Renal pelvis (tissue), 1 donor: ENCODE measurements at regions not wholly inside any gene's neighbourhood (a gene's known extent, or its start where the extent isn't known, plus 50 kb on each side); places are given as distances from the start of the nearest gene placed in this dataset.

Experiments used
- DNase-seq: peaks from one replicate; pipeline ENCODE4 v3.0.0-alpha.2; 2013

DNA sequence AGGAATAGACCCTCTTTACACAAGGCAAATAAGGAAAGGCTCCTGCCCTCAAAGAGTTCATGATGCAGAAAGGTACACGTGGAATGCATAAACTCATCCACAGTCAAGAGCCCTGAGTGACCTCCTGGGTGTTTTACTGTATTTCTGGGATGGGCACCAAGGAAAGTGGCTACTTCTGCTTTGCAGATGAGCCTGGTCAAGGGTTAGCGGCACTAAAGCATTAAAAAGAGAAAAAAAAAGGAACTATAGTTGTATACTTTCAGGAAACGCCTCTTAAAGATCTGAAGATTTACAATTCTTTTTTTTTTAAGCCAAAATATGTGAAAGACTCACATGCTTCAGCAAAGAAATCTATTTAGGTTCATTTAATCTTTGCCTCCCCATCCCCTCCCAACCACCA is 366.2 kb upstream of the PDE4D start:
- no peak for DNase-seq

DNA sequence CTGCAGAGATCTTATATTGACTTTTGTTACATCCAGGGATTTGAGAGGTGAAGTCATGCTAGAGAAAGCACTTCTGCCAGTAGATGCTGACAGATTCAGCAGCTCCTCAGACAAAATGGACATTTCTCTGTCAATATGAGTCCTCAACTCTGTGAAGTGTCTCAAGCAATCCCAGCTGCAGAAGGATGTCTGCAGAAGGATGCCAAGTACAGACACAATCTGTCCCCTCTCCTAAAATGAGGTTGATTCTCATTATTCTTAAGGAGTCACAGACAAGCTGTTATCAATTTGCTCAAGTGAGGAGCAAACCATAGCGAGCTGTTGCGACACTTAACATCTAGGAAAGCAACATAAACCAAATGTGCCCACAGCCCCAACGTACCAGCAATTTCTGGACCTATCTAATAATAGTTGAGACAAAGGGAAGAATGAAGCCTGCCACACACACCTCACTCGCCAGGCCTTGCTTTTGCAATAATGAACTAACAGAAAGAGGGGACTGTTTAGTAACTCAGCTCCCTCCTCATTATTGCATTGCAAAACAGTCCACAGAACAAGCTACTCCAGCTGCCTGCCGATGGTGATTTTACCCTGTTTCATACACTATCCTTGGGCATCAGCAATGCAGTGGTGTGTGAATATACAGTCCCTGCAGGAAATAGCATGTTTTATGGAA is 364.2 kb upstream of the PDE4D start:
- no peak for DNase-seq

DNA sequence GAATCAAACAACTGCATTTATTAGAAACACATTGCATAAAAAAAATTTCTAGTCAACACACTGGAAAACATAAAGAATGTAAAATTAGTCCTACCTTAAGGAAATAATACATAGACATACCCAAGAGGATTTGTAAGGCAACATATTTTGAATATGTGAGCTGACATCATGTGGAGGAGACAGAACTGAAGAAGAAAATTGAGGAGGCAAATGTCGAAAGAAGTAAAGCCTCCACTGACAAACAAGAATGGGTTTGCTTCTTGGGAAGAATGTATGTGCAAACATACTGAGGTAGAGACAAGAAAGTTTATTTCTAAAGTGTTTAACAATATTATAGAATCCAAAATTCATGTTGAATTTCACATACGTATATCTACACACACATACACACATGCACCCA is 363.0 kb upstream of the PDE4D start:
- DNase-seq = no peak

DNA sequence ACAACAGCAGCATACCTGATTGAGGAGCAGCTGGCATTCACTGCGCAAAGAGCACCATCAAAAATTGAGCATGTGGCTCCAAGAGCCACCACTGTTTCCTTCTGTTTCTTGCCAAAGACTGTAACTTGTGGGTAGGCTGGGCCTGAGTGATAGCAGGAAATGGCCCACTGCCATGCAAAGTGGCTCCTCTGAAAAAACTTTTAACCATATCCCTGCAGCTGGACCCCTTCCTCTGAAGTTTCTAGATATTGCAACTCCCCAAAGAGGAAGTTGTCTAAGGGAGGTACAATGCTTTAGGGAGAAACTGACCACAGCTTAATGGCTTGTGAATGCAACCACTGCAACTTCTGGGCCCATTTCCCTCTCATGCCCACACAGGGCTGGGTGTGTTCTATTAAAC is 355.4 kb upstream of the PDE4D start:
- DNase-seq = no peak

DNA sequence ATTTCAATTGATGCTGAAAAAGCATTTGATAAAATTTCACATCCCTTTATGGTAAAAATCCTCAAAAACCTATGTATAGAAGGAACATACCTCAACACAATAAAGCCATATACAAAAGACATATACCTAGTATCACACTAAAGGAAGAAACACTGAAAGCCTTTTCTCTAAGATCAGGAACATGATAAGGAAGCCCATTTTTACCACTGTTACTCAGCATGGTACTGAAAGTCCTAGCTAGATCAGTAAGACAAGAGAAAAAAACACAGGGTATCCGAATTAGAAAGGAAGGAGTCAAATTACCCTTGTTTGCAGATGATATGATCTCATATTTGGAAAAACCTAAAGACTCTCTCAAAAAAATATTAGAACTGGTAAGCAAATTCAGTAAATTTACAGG is 350.2 kb upstream of the PDE4D start:
- DNase-seq = no peak

DNA sequence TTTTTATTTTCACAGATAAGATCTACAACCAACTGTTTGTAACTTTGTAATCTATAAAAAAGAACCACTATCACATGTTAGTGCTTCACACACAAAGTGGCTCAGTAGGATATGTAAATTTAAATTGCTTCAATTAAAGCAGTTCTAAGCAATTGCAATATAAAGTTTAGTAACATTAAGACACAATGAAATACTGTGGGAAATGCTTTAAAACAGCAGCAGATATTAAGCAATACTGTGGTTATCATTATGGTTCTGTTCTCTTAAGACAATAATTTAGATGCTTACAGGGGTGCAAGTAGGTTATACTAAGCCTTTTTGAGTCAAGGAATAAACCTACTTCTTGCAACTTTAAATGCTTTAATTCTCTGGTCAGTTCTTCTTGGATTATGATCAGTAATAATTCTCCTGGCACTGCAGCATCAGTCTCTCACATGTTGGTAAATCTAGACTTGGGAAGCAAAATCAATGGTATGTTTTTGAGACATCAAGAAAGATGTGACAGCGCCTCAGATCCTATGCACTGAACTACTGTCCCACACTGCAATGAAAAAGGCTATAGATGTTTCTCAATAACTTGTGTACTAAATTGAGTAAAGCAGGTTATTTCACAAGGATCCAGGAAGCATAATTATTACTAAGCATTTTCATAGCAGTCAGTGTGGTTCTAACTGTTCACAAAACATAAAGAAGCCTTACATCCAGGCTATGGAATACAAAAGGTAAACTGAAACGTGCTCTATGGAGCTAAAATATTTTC is 338.7 kb upstream of the PDE4D start:
- no peak for DNase-seq

DNA sequence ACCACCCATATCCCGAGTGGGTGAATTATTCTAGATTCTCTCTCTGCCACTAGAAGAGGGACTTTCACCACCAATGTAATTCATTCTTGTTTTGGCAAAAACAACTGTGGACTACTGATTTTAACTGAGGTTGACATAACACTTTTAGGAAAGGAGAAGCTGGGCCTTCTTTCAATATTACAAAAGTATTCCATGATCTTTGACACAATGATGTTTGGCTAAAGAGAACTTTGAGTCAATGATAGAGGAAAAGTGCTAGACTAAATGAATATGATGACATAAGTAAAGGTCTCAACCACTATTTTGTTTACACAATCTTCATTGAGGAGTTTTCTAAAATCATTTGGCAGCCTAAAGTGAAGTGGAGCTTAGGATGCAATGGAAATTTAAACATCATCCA is 336.9 kb upstream of the PDE4D start:
- no peak for DNase-seq

DNA sequence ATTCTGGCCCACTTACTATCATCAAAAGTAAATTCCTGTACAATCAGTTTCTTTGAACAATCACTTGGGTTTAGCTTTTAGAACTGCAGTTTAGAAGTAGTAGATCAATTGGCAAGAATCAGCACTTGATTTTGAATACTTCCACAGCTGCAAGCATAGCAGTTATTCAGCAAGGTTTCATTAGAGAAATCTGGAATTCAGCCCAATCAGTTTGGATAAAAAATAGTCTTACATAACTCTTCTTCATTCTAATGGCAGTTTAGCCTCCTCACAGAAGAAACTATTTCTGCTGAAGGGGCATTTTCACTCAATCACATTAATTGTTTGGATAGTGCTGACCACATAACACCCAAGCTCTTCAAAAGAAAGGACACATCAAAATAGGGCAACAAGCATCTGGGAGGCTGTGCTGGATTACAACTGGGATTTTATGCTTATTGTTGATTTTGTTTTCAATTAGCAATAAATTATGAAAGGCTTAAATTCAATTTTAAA is 336.2 kb upstream of the PDE4D start:
- DNase-seq = no peak

DNA sequence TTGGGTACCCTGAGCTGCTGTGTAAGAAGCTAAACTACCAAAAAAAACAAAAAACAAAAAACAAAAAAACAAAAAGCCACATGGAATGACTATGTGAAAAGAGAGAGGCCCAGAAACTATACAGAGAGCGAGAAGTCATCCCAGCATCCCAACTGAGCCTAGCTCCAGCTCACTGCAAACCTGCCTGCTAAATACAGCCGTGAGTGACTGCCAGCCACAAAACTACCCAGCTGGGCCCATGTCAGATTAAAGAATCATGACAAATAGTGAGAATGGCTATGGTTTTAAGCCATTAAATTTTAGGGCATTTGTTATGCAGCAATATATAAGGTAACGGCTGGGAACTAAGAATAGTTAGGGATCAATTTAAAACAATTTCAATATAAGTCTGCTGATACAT is 335.1 kb upstream of the PDE4D start:
- DNase-seq = no peak

DNA sequence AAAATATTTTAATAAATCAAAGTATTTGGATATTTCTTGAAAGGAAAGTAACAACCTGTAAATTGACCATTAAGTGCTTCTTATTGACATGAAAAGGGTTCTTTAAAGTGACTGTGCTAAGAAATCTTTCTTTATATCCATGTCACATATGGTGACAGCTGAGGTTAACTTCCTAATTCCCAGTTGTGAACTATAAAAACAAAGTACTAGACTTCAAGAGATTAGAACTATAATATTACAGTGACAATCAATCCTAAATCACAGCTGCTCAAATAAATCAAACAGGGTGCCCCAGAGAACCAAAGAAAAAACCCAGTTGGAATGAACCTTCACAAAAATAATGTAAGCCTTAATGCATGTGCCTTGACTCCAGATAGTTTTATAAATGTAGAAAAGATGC is 332.6 kb upstream of the PDE4D start:
- no peak for DNase-seq

DNA sequence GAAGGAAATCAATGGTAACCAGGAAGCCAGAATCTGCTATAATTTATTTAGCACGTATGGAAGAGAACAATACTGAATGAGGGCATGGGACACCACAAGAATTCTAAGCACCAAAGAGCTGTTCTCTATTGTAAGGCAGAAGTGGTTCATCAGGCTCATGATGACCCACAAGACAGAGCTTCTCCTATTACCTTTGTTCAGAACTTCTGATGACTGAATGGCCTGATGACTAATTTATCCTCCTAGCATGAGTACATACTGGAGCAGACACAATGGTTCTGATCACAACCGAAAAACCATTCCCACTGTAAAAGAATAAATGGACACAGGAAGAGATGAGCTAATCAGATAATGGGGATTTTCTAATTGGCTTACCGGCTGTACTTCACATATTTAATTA is 329.8 kb upstream of the PDE4D start:
- no peak for DNase-seq

DNA sequence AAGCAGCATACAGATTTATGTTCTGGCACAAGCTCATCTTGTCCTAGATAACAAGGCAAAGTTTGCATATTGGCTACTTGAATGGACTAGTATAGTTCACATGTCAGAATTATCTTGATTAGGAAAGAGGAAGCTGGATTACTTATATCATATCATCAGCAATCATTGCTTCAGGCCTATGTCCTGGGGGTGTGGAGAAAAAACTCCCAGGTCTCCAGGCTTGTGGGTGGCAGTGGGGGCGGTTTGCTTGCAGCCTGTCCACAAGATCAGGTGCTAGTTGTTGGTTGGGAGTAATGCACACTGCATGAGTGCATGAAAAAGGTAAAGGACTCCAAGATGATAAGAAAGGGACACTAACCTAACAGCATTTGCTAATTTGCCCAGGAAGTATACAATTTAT is 326.4 kb upstream of the PDE4D start:
- no peak for DNase-seq

DNA sequence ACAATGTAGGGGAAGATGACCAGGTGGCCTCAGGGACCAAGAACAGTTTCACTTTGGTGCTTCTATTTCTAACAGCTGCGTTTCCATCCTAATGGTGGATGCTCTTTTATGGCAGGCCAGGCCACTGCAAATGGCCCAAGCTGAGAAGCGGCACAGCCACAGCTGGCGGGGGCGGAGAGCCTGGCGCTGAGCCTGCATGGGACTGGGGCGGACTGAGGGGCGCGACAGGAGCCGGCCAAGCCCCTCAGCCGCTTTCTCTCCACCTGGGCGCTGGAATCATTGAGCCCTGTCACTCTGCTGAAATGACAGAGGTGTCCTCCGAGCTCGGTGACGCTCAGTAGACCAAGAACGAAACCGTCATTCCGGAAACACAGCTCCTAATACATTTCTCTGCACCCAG is 317.3 kb upstream of the PDE4D start:
- DNase-seq = no peak

DNA sequence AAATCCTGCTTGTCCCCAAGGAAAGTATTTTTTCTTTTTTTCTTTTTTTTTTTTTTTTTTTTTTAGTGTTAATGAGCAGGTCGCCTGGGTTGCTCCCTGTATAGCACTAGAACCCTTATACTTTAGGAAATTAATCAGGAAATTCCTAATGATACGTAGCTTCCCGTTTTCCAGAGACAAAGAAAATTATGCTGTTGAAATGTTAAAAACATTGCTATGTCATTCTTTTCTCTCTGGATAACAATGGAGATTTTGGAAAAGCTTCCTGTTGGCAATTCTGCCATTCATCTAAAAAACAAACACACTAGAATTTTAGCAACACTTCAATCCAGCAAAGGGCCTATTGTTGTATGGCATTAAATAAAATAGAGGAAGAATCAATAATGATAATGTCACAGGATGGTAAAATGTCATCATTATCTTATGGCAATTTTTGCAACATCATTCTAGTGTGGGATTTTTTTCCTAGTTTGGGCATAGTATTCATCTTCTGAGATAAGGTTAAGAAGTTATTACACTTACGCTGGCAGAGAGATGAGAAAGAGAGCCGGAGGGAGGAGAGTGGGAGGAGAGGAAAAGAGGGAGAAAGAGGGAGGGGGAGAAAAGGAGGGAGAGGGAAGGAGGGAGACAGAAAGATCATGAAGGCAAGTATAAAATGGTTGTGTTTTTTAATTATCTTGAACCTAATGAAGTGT is 315.8 kb upstream of the PDE4D start:
- no peak for DNase-seq

DNA sequence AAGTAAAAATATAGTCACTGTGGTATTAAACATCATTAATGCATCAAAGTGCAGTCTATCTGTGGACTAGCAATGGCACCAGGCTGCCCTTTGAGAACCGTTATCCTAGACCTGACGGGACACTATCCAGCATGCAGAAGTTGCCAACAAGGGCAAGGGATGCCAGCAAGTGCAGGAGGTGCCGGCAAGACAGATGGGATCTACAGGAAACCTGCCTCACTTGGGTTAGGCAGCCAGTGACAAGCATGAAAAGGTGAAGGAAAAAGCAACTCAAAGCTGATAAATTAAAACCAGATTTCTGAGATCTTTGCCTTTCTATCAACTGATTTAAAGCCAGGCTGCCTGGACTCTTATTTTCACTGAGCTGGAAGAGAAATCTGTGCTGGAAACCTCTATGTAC is 315.2 kb upstream of the PDE4D start:
- DNase-seq = no peak

DNA sequence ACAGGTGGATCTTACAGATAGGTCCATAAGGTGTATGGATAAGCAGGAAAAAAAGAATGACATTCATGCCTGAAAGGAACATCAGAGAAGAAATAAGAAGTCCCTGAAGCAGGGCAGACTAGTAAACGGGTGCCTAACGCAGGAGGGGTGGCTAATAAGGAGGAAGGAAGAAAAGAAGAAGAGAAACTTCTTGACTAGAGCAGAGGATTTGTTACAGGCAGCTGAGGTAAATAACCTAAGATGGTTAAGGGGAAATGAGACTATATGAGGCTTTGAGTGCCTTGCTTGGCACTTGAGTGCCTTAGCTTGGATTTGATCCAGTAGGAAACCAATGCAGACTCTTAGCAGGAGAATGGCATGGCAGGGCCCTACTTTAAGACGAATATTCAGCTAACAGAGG is 313.5 kb upstream of the PDE4D start:
- no peak for DNase-seq

DNA sequence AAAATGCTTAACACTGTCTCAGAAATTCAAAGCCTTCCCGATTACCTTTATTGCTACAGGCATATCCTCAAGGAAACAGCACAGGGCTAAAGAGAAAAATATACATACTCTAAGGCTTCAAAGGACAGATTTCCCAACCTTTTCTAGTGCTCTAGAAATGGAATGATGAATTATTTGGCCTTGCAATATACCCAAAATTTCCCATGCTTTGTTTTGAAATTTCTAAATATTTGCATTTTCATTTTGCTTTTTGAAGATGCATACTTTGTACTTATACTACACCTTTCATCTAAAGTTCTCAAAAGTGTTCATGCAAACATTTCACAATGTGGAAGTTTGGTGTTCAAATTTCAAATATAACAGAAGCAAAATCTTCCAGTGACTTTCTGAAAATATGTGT is 312.7 kb upstream of the PDE4D start:
- no peak for DNase-seq

DNA sequence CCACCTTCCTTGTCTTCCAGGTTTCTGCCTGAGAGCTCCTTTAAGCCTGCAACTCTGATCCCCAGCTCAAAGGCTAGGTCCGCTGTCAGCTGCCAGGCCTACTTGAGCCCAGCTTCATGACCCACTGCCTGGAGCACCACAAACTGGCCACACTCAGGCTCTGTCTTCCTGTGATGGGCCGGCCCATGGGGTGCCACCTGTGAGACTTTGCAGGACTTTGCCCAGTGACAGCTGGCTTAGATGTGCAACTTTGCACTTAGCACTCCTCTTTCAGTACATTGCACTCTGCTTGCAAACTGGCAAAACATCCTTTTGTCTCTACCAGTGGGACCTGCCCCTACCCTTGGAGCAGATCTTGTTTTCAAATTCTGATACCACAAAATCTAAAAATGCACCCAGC is 311.5 kb upstream of the PDE4D start:
- DNase-seq = no peak

DNA sequence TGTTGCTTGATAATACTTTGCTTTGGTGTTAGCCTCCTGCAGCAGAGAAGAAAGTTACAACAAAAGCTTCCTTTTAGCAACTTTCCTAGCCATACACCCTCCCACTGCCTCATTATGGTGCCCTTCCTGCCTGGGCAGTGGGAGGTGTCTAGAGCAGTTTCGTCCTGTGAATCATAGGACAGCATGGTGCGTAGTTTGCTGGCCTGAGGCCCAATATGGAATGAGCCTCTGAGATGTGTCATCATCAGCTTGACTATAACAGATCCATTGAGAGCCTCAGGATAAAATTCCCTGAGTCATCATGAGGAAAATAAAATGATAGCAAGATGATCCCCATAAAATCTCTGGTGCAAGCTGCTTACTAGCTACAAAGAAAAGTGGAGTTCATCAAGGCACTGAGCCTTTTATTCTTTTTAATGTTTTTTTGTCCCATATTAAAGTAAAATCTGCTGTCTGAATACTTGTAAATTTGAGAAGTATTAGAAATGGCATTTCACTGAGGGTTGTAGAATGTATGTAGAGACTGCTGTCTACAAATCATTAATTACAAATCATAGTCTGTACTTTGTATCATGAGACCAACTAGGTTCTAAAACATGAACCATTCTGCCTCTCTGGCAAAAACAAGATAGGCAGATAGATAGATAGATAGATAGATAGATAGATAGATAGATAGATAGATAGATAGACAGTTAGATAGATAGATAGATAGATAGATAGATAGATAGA is 303.0 kb upstream of the PDE4D start:
- DNase-seq = no peak

DNA sequence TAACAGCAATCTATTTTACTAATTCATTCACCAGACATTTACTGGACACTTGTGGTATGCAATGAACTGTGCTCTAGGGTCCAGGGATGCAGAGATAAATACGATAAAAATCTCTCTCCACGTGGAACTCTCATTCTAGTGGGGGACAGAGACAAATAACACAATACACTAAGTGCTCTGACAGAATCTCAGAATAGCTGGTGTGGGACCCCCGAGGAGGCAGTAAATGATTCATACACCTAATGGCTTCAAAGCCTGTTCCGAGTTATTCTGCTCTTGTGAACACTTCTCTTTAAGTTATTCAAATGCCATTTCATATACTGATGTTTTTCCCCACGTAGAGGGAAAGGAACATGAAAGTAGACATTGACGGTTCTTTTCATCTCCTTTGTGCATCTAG is 302.0 kb upstream of the PDE4D start:
- no peak for DNase-seq

DNA sequence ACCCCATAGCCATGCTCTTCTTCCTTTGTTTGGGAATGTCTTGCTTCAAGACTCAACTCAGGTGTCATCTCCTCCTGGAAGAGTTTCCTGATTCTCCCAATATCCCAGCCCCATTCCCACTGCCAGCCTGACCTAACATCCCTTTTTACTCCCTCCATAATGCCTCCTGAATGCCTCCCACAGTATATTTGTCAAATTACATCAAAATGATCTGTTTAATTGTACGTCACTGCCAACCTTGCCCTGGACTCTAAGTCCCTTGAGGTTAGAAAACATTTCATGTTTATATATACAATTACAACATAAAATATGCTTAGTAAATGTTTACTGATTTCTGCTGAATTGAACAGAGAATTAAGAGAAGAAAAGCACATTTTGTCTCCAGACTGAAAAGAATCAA is 301.6 kb upstream of the PDE4D start:
- no peak for DNase-seq
